WTC11 (cell line): ENCODE measurements at regions not wholly inside any gene's neighbourhood (a gene's known extent, or its start where the extent isn't known, plus 50 kb on each side); places are given as distances from the start of the nearest gene placed in this dataset.

Experiments
- ATAC-seq: fragments of 200-7000 bp; cut with Tn5 transposase; 2 replicates; pipeline ENCODE4 v1.10.0; 2021; ENCODE audit warnings: mild to moderate bottlenecking, moderate library complexity
- CTCF ChIA-PET: fragments of 300-600 bp; sonication (Branson Sonifier 250); formaldehyde crosslinking; loops from one replicate; lab custom pipeline; 2021; ENCODE audit warnings: antibody characterized with exemption; lab: Charles Lee
- POLR2A ChIA-PET: fragments of 350-600 bp; sonication (Branson Sonifier 250); formaldehyde crosslinking; loops from one replicate; lab custom pipeline; 2021; ENCODE audit warnings: antibody characterized with exemption; lab: Charles Lee
- DNase-seq: peaks from one replicate; pipeline ENCODE4 v3.0.0; 2021; ENCODE audit warnings: low spot score
- H3K27ac Mint-ChIP-seq: 2 replicates; pipeline ENCODE4 v1.8.0; 2021; ENCODE audit warnings: mixed read lengths
- H3K27me3 Mint-ChIP-seq: 2 replicates; pipeline ENCODE4 v1.8.0; 2021; ENCODE audit warnings: low read depth, mild to moderate bottlenecking, moderate library complexity, mixed read lengths
- H3K36me3 Mint-ChIP-seq: 2 replicates; pipeline ENCODE4 v1.8.0; 2021; ENCODE audit warnings: mixed read lengths
- H3K4me1 Mint-ChIP-seq: 2 replicates; pipeline ENCODE4 v1.8.0; 2022; ENCODE audit warnings: mixed read lengths
- H3K4me3 Mint-ChIP-seq: 2 replicates; pipeline ENCODE4 v1.8.0; 2021; ENCODE audit warnings: mild to moderate bottlenecking, moderate library complexity, mixed read lengths
- H3K9me3 Mint-ChIP-seq: 2 replicates; pipeline ENCODE4 v1.8.0; 2021; ENCODE audit warnings: mixed read lengths
- ARID4B ChIP-seq: sonication (generic); formaldehyde crosslinking; IDR thresholded peaks from 2 replicates; pipeline ENCODE4 v1.8.0; 2023; ENCODE audit warnings: missing genetic modification reagents, mild to moderate bottlenecking, borderline replicate concordance
- CREM ChIP-seq: sonication (generic); formaldehyde crosslinking; IDR thresholded peaks from 2 replicates; pipeline ENCODE4 v1.8.1; 2022; ENCODE audit warnings: mild to moderate bottlenecking, missing genetic modification reagents, moderate library complexity
- ETV6 ChIP-seq: sonication (generic); formaldehyde crosslinking; IDR thresholded peaks from 2 replicates; pipeline ENCODE4 v1.8.1; 2022; ENCODE audit warnings: mild to moderate bottlenecking, missing genetic modification reagents
- GABPB1 ChIP-seq: sonication (generic); formaldehyde crosslinking; IDR thresholded peaks from 2 replicates; pipeline ENCODE4 v1.8.1; 2023; ENCODE audit warnings: mild to moderate bottlenecking, missing genetic modification reagents
- GRHL2 ChIP-seq: fragments of 250-450 bp; sonication (Bioruptor Pico); IDR thresholded peaks from 2 replicates; pipeline ENCODE4 v1.8.0; 2022; ENCODE audit warnings: mild to moderate bottlenecking, moderate library complexity; ENCODE audit not compliant: insufficient replicate concordance, severe bottlenecking
- NR2C2 ChIP-seq: sonication (generic); formaldehyde crosslinking; IDR thresholded peaks from 2 replicates; pipeline ENCODE4 v1.8.0; 2022; ENCODE audit warnings: mild to moderate bottlenecking, missing genetic modification reagents
- SMAD4 ChIP-seq: sonication (generic); formaldehyde crosslinking; IDR thresholded peaks from 2 replicates; pipeline ENCODE4 v1.8.0; 2022; ENCODE audit warnings: mild to moderate bottlenecking, missing genetic modification reagents
- ZNF121 ChIP-seq: sonication (generic); formaldehyde crosslinking; IDR thresholded peaks from 2 replicates; pipeline ENCODE4 v1.8.0; 2023; ENCODE audit warnings: missing genetic modification reagents
- ZNF138 ChIP-seq: sonication (generic); formaldehyde crosslinking; conservative IDR thresholded peaks from 2 replicates; pipeline ENCODE4 v1.8.1; 2022; ENCODE audit warnings: mild to moderate bottlenecking, moderate library complexity, missing genetic modification reagents
- ZNF317 ChIP-seq: sonication (generic); formaldehyde crosslinking; IDR thresholded peaks from 2 replicates; pipeline ENCODE4 v1.8.1; 2023; ENCODE audit warnings: low read depth, mild to moderate bottlenecking, moderate library complexity, missing genetic modification reagents, borderline replicate concordance
- ZNF396 ChIP-seq: fragments of 250-450 bp; sonication (Bioruptor Pico); IDR thresholded peaks from 2 replicates; pipeline ENCODE4 v1.8.0; 2021; ENCODE audit warnings: mild to moderate bottlenecking, moderate library complexity, borderline replicate concordance
- TF ChIP-seq, protein P1 (sequence below): sonication (generic); formaldehyde crosslinking; conservative IDR thresholded peaks from 2 replicates; pipeline ENCODE4 v1.8.1; 2023; ENCODE audit warnings: mild to moderate bottlenecking, low read depth, missing genetic modification reagents, moderate library complexity
- TF ChIP-seq, protein P2 (sequence below): sonication (generic); formaldehyde crosslinking; IDR thresholded peaks from 2 replicates; pipeline ENCODE4 v1.8.1; 2022; ENCODE audit warnings: low read depth, mild to moderate bottlenecking, moderate library complexity, missing genetic modification reagents, borderline replicate concordance
- TF ChIP-seq, protein P3 (sequence below): fragments of 250-450 bp; sonication (Bioruptor Pico); IDR thresholded peaks from 2 replicates; pipeline ENCODE4 v1.9.0; 2021; ENCODE audit warnings: mild to moderate bottlenecking
- TF ChIP-seq, protein P4 (sequence below): fragments of 200-600 bp; IDR thresholded peaks from 2 replicates; pipeline ENCODE4 v1.8.0; 2022; ENCODE audit warnings: antibody characterized with exemption
- TF ChIP-seq, protein P5 (sequence below): sonication (generic); formaldehyde crosslinking; IDR thresholded peaks from 2 replicates; pipeline ENCODE4 v1.8.1; 2023; ENCODE audit warnings: mild to moderate bottlenecking, missing genetic modification reagents

GRCh38 chr3:59680919-59681318 is 631.1 kb upstream of the CFAP20DC start:
- ATAC-seq (no peak), DNase-seq (no peak)
- no peak for TF ChIP-seq GRHL2 (CRISPR knock-in tag)
- TF ChIP-seq, protein P1, sequence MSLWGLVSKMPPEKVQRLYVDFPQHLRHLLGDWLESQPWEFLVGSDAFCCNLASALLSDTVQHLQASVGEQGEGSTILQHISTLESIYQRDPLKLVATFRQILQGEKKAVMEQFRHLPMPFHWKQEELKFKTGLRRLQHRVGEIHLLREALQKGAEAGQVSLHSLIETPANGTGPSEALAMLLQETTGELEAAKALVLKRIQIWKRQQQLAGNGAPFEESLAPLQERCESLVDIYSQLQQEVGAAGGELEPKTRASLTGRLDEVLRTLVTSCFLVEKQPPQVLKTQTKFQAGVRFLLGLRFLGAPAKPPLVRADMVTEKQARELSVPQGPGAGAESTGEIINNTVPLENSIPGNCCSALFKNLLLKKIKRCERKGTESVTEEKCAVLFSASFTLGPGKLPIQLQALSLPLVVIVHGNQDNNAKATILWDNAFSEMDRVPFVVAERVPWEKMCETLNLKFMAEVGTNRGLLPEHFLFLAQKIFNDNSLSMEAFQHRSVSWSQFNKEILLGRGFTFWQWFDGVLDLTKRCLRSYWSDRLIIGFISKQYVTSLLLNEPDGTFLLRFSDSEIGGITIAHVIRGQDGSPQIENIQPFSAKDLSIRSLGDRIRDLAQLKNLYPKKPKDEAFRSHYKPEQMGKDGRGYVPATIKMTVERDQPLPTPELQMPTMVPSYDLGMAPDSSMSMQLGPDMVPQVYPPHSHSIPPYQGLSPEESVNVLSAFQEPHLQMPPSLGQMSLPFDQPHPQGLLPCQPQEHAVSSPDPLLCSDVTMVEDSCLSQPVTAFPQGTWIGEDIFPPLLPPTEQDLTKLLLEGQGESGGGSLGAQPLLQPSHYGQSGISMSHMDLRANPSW (CRISPR knock-in tag) = no peak
- H3K27me3 Mint-ChIP-seq = no peaks in the 10 kb centered on the region
- no peak overlapping the region for H3K4me3 Mint-ChIP-seq
- POLR2A ChIA-PET = interaction anchor here (0.7 kb wide), 1 partner anchor 947 kb away, joined by 6 read pairs; no protein-coding TSS in a partner anchor
- no peak overlapping the region for H3K27ac Mint-ChIP-seq
- H3K36me3 Mint-ChIP-seq = no peaks in the 10 kb centered on the region
- CTCF ChIA-PET = no interaction called here
- peaks cover 8% of the 10 kb centered on the region for H3K4me1 Mint-ChIP-seq
- H3K9me3 Mint-ChIP-seq = no peaks in the 10 kb centered on the region

DNA sequence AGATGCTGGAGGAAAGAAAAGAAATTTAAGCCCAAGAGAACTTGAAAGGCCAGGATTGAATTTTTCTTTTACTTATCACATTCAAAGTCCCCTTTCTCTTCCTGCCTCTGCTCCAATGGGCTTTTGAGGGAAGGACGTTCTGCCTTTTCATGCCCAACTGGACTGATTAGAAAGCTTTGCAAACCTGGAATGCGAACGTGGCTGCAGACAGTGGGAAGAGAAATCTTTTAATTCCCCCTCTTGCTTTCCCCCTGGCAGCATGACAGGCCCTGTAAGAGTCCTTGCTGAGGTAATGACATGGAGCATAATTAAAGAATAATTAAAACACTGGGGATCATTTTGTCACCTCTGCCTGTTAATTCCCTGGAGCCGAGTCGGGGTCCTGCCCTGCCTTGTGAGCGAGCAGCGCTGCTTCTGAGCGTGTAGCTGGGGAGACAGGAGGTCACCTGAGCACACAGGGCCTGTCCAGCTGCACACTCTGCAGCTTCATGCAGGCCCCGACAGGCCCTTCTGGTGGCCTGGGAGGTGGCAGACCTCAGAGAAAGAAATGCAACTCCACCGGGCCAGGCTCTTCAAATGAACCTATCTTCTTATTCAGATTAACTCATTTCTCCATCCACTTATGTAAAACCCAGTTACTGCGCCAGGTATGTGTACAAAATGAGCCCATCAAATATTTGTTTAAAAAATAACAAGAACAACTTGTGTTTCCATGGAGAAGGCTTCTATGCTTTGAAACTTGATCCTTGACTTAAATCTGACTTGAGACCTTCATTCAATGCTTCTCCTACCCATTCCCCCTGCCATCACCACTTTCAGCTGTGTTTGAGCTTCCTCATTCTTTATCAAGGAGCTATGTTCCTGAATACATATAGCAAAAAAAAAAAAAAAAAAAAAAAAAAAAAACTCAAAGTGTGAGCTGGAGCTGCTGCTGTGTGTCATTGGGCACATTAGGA is 628.2 kb upstream of the CFAP20DC start:
- ATAC-seq (no peak), DNase-seq (no peak)
- TF ChIP-seq ZNF396 (CRISPR knock-in tag) = no peak
- no peak for TF ChIP-seq CREM (CRISPR knock-in tag)
- TF ChIP-seq ARID4B = no peak
- TF ChIP-seq, protein P2, sequence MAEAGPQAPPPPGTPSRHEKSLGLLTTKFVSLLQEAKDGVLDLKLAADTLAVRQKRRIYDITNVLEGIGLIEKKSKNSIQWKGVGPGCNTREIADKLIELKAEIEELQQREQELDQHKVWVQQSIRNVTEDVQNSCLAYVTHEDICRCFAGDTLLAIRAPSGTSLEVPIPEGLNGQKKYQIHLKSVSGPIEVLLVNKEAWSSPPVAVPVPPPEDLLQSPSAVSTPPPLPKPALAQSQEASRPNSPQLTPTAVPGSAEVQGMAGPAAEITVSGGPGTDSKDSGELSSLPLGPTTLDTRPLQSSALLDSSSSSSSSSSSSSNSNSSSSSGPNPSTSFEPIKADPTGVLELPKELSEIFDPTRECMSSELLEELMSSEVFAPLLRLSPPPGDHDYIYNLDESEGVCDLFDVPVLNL (CRISPR knock-in tag) = no peak
- no peaks in the 10 kb centered on the region for H3K27me3 Mint-ChIP-seq
- H3K4me1 Mint-ChIP-seq = peaks cover 8% of the 10 kb centered on the region
- H3K4me3 Mint-ChIP-seq = no peak overlapping the region
- CTCF ChIA-PET = no interaction called here
- H3K27ac Mint-ChIP-seq = no peak overlapping the region
- POLR2A ChIA-PET = no interaction called here
- H3K9me3 Mint-ChIP-seq = no peaks in the 10 kb centered on the region
- no peaks in the 10 kb centered on the region for H3K36me3 Mint-ChIP-seq

DNA sequence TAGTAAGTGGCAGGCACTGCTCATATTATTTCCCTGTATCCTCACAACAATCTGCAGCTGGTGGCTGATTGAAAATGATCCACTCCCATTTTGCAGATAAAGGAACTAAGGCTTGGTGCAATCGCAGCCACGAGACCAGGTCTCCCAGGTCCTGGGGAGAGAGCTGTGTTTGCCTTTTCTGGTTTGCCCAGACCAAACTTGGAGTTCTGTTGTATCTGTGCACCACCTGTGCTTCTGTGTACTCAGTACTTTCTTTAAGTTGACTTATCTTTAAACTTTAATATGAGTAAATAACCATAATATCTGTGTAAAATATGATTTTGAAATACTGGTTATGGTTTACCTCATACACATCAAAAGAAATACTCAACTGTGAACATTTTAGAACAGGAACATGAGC is 625.7 kb upstream of the CFAP20DC start:
- no peak for ATAC-seq
- Mint-ChIP-seq H3K27ac (no peak overlapping the region), H3K4me1 (peaks cover 8% of the 10 kb centered on the region), H3K36me3 (no peaks in the 10 kb centered on the region), H3K27me3 (no peaks in the 10 kb centered on the region; the same call in 1 of the 2 replicates), H3K9me3 (no peaks in the 10 kb centered on the region), H3K4me3 (no peak overlapping the region)
- CTCF ChIA-PET = no interaction called here
- DNase-seq = no peak
- POLR2A ChIA-PET = no interaction called here
- TF ChIP-seq SMAD4 (CRISPR knock-in tag) = no peak
- TF ChIP-seq, protein P3, sequence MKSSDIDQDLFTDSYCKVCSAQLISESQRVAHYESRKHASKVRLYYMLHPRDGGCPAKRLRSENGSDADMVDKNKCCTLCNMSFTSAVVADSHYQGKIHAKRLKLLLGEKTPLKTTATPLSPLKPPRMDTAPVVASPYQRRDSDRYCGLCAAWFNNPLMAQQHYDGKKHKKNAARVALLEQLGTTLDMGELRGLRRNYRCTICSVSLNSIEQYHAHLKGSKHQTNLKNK (CRISPR knock-in tag) = no peak
- TF ChIP-seq ZNF138 (CRISPR knock-in tag) = no peak
- TF ChIP-seq, protein P4, sequence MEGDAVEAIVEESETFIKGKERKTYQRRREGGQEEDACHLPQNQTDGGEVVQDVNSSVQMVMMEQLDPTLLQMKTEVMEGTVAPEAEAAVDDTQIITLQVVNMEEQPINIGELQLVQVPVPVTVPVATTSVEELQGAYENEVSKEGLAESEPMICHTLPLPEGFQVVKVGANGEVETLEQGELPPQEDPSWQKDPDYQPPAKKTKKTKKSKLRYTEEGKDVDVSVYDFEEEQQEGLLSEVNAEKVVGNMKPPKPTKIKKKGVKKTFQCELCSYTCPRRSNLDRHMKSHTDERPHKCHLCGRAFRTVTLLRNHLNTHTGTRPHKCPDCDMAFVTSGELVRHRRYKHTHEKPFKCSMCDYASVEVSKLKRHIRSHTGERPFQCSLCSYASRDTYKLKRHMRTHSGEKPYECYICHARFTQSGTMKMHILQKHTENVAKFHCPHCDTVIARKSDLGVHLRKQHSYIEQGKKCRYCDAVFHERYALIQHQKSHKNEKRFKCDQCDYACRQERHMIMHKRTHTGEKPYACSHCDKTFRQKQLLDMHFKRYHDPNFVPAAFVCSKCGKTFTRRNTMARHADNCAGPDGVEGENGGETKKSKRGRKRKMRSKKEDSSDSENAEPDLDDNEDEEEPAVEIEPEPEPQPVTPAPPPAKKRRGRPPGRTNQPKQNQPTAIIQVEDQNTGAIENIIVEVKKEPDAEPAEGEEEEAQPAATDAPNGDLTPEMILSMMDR = no peak
- no peak for TF ChIP-seq ZNF121 (CRISPR knock-in tag)
- TF ChIP-seq ZNF317 (CRISPR knock-in tag) = no peak
- TF ChIP-seq NR2C2 (CRISPR knock-in tag) = no peak
- TF ChIP-seq, protein P2 (CRISPR knock-in tag) = no peak
- TF ChIP-seq GABPB1 (CRISPR knock-in tag) = no peak
- TF ChIP-seq, protein P5, sequence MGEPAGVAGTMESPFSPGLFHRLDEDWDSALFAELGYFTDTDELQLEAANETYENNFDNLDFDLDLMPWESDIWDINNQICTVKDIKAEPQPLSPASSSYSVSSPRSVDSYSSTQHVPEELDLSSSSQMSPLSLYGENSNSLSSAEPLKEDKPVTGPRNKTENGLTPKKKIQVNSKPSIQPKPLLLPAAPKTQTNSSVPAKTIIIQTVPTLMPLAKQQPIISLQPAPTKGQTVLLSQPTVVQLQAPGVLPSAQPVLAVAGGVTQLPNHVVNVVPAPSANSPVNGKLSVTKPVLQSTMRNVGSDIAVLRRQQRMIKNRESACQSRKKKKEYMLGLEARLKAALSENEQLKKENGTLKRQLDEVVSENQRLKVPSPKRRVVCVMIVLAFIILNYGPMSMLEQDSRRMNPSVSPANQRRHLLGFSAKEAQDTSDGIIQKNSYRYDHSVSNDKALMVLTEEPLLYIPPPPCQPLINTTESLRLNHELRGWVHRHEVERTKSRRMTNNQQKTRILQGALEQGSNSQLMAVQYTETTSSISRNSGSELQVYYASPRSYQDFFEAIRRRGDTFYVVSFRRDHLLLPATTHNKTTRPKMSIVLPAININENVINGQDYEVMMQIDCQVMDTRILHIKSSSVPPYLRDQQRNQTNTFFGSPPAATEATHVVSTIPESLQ (CRISPR knock-in tag) = no peak
- no peak for TF ChIP-seq ETV6 (CRISPR knock-in tag)
